ENCODE measurements at regions not wholly inside any gene's neighbourhood (a gene's known extent, or its start where the extent isn't known, plus 50 kb on each side); places are given as distances from the start of the nearest gene placed in this dataset.

DNA sequence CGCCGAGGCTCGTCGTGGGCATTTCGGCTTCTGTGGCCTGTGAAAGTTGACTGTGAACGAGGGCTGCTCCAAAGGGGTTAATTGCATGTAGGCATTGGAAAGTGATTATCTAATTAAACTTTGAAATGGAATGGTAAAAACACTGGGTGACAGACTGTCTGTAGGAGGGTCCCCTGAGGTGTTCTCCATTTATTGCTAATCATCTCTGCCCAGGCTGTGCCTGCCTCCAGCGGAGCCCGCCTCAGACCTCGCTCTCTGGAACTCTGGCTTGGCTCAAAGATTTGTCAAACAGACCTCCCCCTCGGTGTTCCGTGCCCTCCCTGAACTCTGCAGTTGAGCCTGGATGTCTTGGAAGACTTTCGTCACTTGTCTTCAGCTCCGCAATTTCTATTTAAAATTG lies 50.2 kb upstream of the VRK1 start:
- TF ChIP-seq, protein P1, sequence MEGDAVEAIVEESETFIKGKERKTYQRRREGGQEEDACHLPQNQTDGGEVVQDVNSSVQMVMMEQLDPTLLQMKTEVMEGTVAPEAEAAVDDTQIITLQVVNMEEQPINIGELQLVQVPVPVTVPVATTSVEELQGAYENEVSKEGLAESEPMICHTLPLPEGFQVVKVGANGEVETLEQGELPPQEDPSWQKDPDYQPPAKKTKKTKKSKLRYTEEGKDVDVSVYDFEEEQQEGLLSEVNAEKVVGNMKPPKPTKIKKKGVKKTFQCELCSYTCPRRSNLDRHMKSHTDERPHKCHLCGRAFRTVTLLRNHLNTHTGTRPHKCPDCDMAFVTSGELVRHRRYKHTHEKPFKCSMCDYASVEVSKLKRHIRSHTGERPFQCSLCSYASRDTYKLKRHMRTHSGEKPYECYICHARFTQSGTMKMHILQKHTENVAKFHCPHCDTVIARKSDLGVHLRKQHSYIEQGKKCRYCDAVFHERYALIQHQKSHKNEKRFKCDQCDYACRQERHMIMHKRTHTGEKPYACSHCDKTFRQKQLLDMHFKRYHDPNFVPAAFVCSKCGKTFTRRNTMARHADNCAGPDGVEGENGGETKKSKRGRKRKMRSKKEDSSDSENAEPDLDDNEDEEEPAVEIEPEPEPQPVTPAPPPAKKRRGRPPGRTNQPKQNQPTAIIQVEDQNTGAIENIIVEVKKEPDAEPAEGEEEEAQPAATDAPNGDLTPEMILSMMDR (IDR thresholded peaks at IDR 0.05): no peak
- TF ChIP-seq EP300 (IDR thresholded peaks at IDR 0.05): no peak
